Panc1 (cell line): ENCODE measurements at regions not wholly inside any gene's neighbourhood (a gene's known extent, or its start where the extent isn't known, plus 50 kb on each side); places are given as distances from the start of the nearest gene placed in this dataset.

Experiments used
- ATAC-seq: fragments of 200-7000 bp; cut with Tn5 transposase; 2 replicates; pipeline ENCODE4 v1.9.1; 2020; ENCODE audit warnings: mild to moderate bottlenecking, moderate library complexity
- BruUV-seq: library from RNA; stranded (reverse); fragments of 400-500 nt; replicated peaks from 2 replicates; lab custom pipeline; 2021; lab: Mats Ljungman, UMichigan
- CTCF ChIA-PET: fragments of 300-600 bp; sonication (Branson Sonifier 250); formaldehyde crosslinking; loops from one replicate; lab custom pipeline; 2022; ENCODE audit warnings: antibody characterized with exemption; lab: Charles Lee
- POLR2A ChIA-PET: fragments of 300-600 bp; sonication (Branson Sonifier 250); formaldehyde crosslinking; loops from one replicate; lab custom pipeline; 2022; ENCODE audit warnings: antibody characterized with exemption; lab: Charles Lee
- DNase-seq: peaks from one replicate; pipeline ENCODE4 v3.0.0-alpha.2; 2010; ENCODE audit warnings: low read depth, low spot score
- H3K27ac ChIP-seq: 2 replicates; pipeline ENCODE4 v1.5.1; 2011; ENCODE audit warnings: mild to moderate bottlenecking, low read length, inconsistent platforms
- H3K27me3 ChIP-seq: fragments of 200-500 bp; sonication (Bioruptor generic); 2 replicates; pipeline ENCODE4 v1.6.0; 2014; ENCODE audit warnings: low read length, inconsistent platforms; ENCODE audit not compliant: control insufficient read depth, insufficient read depth
- H3K36me3 ChIP-seq: fragments of 200-500 bp; sonication (Bioruptor generic); 2 replicates; pipeline ENCODE4 v1.5.1; 2014; ENCODE audit warnings: inconsistent platforms, mild to moderate bottlenecking, low read length, moderate library complexity; ENCODE audit not compliant: control insufficient read depth, insufficient read depth
- H3K4me1 ChIP-seq: 2 replicates; pipeline ENCODE4 v1.5.1; 2011; ENCODE audit warnings: inconsistent platforms, mild to moderate bottlenecking, low read length, moderate library complexity; ENCODE audit not compliant: control insufficient read depth, insufficient read depth
- H3K4me3 ChIP-seq, 2 experiments: 2 replicates each; pipeline ENCODE4 v1.5.1; 2011 to 2012; ENCODE audit warnings: low read depth in 2 of 2, low read length in 2 of 2, mild to moderate bottlenecking in 2 of 2, inconsistent platforms in 1 of 2, moderate library complexity in 1 of 2
- H3K9me3 ChIP-seq: fragments of 200-500 bp; sonication (Bioruptor generic); 2 replicates; pipeline ENCODE4 v1.5.1; 2014; ENCODE audit warnings: low read depth, mild to moderate bottlenecking, inconsistent platforms, low read length, moderate library complexity; ENCODE audit not compliant: control insufficient read depth, insufficient read depth
- POLR2AphosphoS5 ChIP-seq: IDR thresholded peaks from 2 replicates; pipeline ENCODE4 v1.6.1; 2012; ENCODE audit warnings: mild to moderate bottlenecking, low read depth, low read length, moderate library complexity
- SIN3A ChIP-seq: IDR thresholded peaks from 2 replicates; pipeline ENCODE4 v1.6.1; 2012; ENCODE audit warnings: low read depth, mild to moderate bottlenecking, low read length, moderate library complexity, borderline replicate concordance; ENCODE audit not compliant: insufficient read depth
- TCF7L2 ChIP-seq: IDR thresholded peaks from 2 replicates; pipeline ENCODE4 v1.6.1; 2011; ENCODE audit warnings: mild to moderate bottlenecking, low read depth, low read length, inconsistent platforms
- in situ Hi-C: cut with HindIII; loops from 2 replicates; pipeline ENCODE4 v1.10.0; 2016; ENCODE audit warnings: low sequenced_read_pairs, low pct_unique_long_range_greater_than_20kb
- intact Hi-C: fragments of 100-400 bp; cut with micrococcal nuclease; formaldehyde crosslinking; loops from one replicate; pipeline ENCODE4 v1.10.0; 2022; ENCODE audit not compliant: unreplicated experiment
- TF ChIP-seq, protein P1 (sequence below): fragments of 450-650 bp; IDR thresholded peaks from 2 replicates; pipeline ENCODE4 v1.5.1; 2017; ENCODE audit warnings: mild to moderate bottlenecking
- TF ChIP-seq, protein P2 (sequence below), 2 experiments: IDR thresholded peaks; 2 replicates each; pipeline ENCODE4 v1.6.1; 2011 to 2012; ENCODE audit warnings: low read depth in 2 of 2, control low read depth in 1 of 2, low read length in 1 of 2, mild to moderate bottlenecking in 1 of 2, moderate library complexity in 1 of 2; ENCODE audit not compliant: insufficient read depth in 1 of 2

DNA sequence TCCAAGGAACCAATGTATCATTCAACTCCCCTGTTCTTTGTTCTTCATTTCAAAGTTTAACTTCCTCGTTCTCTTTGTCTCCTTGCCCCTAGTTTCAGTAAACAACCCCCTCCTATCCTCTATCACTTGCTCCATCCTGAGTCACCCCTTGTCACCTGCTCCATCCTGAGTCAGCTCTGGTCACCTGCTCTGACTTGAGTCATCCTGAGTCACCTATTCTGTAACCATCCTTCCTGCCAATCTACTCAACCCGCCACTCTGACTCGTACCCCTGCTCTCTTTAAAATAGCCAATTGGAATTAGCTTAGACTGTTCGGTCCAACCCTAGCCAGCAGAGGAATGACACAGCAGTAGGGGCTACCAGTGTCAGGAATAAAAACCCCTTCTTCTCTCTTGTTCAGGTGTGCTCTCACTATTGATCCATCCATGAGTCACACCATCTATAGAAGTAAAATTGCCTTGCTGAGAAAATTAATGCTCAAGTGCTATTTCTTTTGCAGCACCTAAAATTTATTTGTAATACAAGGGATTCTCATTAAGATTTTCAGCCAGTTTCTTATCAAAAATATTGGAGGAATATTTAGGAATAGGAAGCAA is 326.8 kb downstream of the AKAIN1 start:
- H3K27me3 ChIP-seq: no peaks in the 10 kb centered on the region
- H3K4me1 ChIP-seq: no peaks in the 10 kb centered on the region
- ChIA-PET POLR2A (no interaction called here), CTCF (no interaction called here)
- no peaks in the 10 kb centered on the region for H3K36me3 ChIP-seq
- TF ChIP-seq SIN3A (no peak), POLR2AphosphoS5 (no peak), TCF7L2 (no peak)
- TF ChIP-seq, protein P1, sequence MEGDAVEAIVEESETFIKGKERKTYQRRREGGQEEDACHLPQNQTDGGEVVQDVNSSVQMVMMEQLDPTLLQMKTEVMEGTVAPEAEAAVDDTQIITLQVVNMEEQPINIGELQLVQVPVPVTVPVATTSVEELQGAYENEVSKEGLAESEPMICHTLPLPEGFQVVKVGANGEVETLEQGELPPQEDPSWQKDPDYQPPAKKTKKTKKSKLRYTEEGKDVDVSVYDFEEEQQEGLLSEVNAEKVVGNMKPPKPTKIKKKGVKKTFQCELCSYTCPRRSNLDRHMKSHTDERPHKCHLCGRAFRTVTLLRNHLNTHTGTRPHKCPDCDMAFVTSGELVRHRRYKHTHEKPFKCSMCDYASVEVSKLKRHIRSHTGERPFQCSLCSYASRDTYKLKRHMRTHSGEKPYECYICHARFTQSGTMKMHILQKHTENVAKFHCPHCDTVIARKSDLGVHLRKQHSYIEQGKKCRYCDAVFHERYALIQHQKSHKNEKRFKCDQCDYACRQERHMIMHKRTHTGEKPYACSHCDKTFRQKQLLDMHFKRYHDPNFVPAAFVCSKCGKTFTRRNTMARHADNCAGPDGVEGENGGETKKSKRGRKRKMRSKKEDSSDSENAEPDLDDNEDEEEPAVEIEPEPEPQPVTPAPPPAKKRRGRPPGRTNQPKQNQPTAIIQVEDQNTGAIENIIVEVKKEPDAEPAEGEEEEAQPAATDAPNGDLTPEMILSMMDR: no peak
- TF ChIP-seq, protein P2, sequence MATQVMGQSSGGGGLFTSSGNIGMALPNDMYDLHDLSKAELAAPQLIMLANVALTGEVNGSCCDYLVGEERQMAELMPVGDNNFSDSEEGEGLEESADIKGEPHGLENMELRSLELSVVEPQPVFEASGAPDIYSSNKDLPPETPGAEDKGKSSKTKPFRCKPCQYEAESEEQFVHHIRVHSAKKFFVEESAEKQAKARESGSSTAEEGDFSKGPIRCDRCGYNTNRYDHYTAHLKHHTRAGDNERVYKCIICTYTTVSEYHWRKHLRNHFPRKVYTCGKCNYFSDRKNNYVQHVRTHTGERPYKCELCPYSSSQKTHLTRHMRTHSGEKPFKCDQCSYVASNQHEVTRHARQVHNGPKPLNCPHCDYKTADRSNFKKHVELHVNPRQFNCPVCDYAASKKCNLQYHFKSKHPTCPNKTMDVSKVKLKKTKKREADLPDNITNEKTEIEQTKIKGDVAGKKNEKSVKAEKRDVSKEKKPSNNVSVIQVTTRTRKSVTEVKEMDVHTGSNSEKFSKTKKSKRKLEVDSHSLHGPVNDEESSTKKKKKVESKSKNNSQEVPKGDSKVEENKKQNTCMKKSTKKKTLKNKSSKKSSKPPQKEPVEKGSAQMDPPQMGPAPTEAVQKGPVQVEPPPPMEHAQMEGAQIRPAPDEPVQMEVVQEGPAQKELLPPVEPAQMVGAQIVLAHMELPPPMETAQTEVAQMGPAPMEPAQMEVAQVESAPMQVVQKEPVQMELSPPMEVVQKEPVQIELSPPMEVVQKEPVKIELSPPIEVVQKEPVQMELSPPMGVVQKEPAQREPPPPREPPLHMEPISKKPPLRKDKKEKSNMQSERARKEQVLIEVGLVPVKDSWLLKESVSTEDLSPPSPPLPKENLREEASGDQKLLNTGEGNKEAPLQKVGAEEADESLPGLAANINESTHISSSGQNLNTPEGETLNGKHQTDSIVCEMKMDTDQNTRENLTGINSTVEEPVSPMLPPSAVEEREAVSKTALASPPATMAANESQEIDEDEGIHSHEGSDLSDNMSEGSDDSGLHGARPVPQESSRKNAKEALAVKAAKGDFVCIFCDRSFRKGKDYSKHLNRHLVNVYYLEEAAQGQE (IDR thresholded peaks at IDR 0.05; ENCODE audit: insufficient read depth in 1 of 2, low read depth in 2 of 2, low read length in 1 of 2): no peak
- H3K9me3 ChIP-seq: no peaks in the 10 kb centered on the region; the same call in none of the 2 replicates
- ATAC-seq: no peak
- no peak overlapping the region for H3K4me3 ChIP-seq
- in situ Hi-C loops: no loop called here
- DNase-seq: no peak
- BruUV-seq: no TSS peak
- H3K27ac ChIP-seq: no peak overlapping the region
- intact Hi-C loops: no loop called here

DNA sequence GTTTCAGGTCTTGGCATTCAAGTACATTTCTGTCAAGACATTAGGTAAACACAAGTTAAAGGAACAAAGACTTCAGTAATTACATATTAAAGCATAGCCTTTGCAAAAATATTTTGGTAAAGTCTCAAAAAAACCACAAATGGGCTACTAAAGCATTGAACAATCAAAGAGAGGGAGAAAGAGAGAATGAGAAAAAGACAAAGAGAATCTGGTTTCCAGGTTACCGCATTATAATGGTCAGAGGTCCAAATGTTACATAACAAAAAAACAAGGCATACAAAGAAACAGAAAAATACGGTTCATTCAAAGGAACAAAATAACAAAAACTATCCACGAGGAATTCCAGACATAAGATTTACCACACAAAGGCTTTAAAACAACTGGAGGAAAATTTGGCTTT is 327.9 kb downstream of the AKAIN1 start:
- ChIA-PET CTCF (no interaction called here), POLR2A (no interaction called here)
- DNase-seq (no peak), ATAC-seq (no peak)
- intact Hi-C loops: no loop called here
- no TSS peak for BruUV-seq
- Histone ChIP-seq H3K4me1 (no peaks in the 10 kb centered on the region), H3K36me3 (no peaks in the 10 kb centered on the region), H3K9me3 (no peaks in the 10 kb centered on the region; the same call in none of the 2 replicates), H3K27ac (no peak overlapping the region), H3K4me3 (no peak overlapping the region), H3K27me3 (no peaks in the 10 kb centered on the region)
- in situ Hi-C loops: no loop called here
- no peak for TF ChIP-seq SIN3A
- TF ChIP-seq, protein P1: no peak
- TF ChIP-seq, protein P2 (IDR thresholded peaks at IDR 0.05; ENCODE audit: insufficient read depth in 1 of 2, low read depth in 2 of 2, low read length in 1 of 2): no peak
- TF ChIP-seq TCF7L2: no peak
- TF ChIP-seq POLR2AphosphoS5: no peak
